ENCODE measurements at regions not wholly inside any gene's neighbourhood (a gene's known extent, or its start where the extent isn't known, plus 50 kb on each side); places are given as distances from the start of the nearest gene placed in this dataset.
"Not testable (repeated sequence)": the region's sequence is repeated elsewhere in the genome, so short reads cannot be mapped to it uniquely, and the experiment has no call there.

- TF ChIP-seq CTCF (conservative IDR thresholded peaks at IDR 0.05; ENCODE audit: low read length); EZH2phosphoT487 (IDR thresholded peaks at IDR 0.05; ENCODE audit: borderline replicate concordance): not testable (repeated sequence)
Observed at GRCh38 chr6:84626527-84626926, 137.9 kb downstream of the TBX18 start.
